ENCODE measurements at regions not wholly inside any gene's neighbourhood (a gene's known extent, or its start where the extent isn't known, plus 50 kb on each side); places are given as distances from the start of the nearest gene placed in this dataset.

GRCh38 chr13:29939158-29939557 lies 88.7 kb upstream of the UBL3 start:
- POLR2A ChIA-PET, result no interaction called here
- no peaks in the 10 kb centered on the region for H3K4me1 ChIP-seq (ENCODE audit: control insufficient read depth, extremely low read depth, insufficient read depth, low read length)
- no peaks in the 10 kb centered on the region for H4K20me1 ChIP-seq (replicated peaks; ENCODE audit: control insufficient read depth, extremely low read depth, insufficient read depth, low read length)
- H2AFZ ChIP-seq (ENCODE audit: low read depth, low read length), result no peak overlapping the region
- no peak overlapping the region for H3K4me2 ChIP-seq (ENCODE audit: insufficient read depth, low read length)
- H3K79me2 ChIP-seq (ENCODE audit: control insufficient read depth, insufficient read depth, low read length), result no peaks in the 10 kb centered on the region
- no peaks in the 10 kb centered on the region for H3K9me1 ChIP-seq (replicated peaks; ENCODE audit: control insufficient read depth, extremely low read depth, insufficient read depth, low read length)
- H3K27ac ChIP-seq (ENCODE audit: insufficient read depth, low read depth, low read length), result no peak overlapping the region
- DNase-seq (ENCODE audit: low read depth, low spot score) (no peak), FAIRE-seq (no peak)
- intact Hi-C loops (cut with micrococcal nuclease) (no loop called here), dilution Hi-C loops (cut with MboI; ENCODE audit: extremely low pct_ligation_motif_present, low sequenced_read_pairs) (no loop called here)
- peaks cover 4 to 6% of the 10 kb centered on the region in 2 experiments for H3K27me3 ChIP-seq (ENCODE audit: control insufficient read depth in 2 of 2, insufficient read depth in 2 of 2, low read length in 2 of 2)
- H3K36me3 ChIP-seq (ENCODE audit: control insufficient read depth in 2 of 2, extremely low read depth in 1 of 2, insufficient read depth in 2 of 2, low read length in 2 of 2), result no peaks in the 10 kb centered on the region
- CTCF ChIA-PET, result no interaction called here
- BruUV-seq (replicated peaks), result no TSS peak
- H3K4me3 ChIP-seq (replicated peaks in 1 of 3; ENCODE audit: insufficient read depth in 1 of 3, low read depth in 1 of 3, low read length in 3 of 3), result no peak overlapping the region
- TF ChIP-seq POLR2AphosphoS5 (IDR thresholded peaks at IDR 0.05; ENCODE audit: insufficient read depth, low read depth, low read length), result no peak
- no peak for TF ChIP-seq POLR2A (IDR thresholded peaks at IDR 0.05; ENCODE audit: low read depth, low read length)
- TF ChIP-seq JUN (IDR thresholded peaks at IDR 0.05; ENCODE audit: borderline replicate concordance, insufficient read depth, insufficient read length, low read depth), result no peak
- no peak for TF ChIP-seq FOS (IDR thresholded peaks at IDR 0.05; ENCODE audit: borderline replicate concordance, insufficient read depth, low read length)
- no peak for TF ChIP-seq CTCF (IDR thresholded peaks at IDR 0.05; ENCODE audit: extremely low read depth in 1 of 2, insufficient read depth in 1 of 2, low read depth in 1 of 2, low read length in 2 of 2)
- TF ChIP-seq MAX (IDR thresholded peaks at IDR 0.05; ENCODE audit: insufficient read depth, insufficient read length), result no peak
- TF ChIP-seq MYC (IDR thresholded peaks at IDR 0.05; ENCODE audit: low read depth, low read length), result no peak
- TF ChIP-seq EZH2 (IDR thresholded peaks at IDR 0.05; ENCODE audit: borderline replicate concordance, low read depth, low read length, severe bottlenecking), result no peak
- TF ChIP-seq GATA2 (IDR thresholded peaks at IDR 0.05; ENCODE audit: insufficient read depth, insufficient read length, low read depth, low read length), result no peak
- H3K9me3 ChIP-seq (replicated peaks; ENCODE audit: control insufficient read depth, insufficient read depth, low read length), result no peaks in the 10 kb centered on the region
- no peak overlapping the region for H3K9ac ChIP-seq (replicated peaks; ENCODE audit: extremely low read depth, insufficient read depth, low read length)
